ENCODE measurements at regions not wholly inside any gene's neighbourhood (a gene's known extent, or its start where the extent isn't known, plus 50 kb on each side); places are given as distances from the start of the nearest gene placed in this dataset.

DNA sequence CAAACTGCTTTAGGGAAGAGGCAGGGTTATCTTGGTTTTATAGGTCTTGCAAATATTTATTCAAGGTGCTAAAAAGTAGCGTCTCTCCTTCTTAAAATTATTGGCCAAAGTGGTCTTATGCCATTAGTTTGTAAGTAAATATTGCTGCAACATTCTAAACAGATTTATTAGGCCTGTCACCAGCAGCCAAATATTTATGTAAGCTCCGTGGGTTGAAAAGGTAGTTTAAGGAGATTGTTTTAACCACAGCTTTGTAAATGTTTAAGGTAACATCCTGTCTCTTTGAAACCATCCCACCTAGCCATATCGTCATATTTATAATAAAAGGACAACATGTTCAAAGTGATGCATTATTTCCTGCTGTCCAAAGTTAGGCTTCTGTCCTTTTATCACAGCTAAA lies 210.1 kb upstream of the LNX1 start:
- H3K4me3 ChIP-seq (ENCODE audit: low read depth, low read length), result no peak overlapping the region
- TF ChIP-seq, protein P1, sequence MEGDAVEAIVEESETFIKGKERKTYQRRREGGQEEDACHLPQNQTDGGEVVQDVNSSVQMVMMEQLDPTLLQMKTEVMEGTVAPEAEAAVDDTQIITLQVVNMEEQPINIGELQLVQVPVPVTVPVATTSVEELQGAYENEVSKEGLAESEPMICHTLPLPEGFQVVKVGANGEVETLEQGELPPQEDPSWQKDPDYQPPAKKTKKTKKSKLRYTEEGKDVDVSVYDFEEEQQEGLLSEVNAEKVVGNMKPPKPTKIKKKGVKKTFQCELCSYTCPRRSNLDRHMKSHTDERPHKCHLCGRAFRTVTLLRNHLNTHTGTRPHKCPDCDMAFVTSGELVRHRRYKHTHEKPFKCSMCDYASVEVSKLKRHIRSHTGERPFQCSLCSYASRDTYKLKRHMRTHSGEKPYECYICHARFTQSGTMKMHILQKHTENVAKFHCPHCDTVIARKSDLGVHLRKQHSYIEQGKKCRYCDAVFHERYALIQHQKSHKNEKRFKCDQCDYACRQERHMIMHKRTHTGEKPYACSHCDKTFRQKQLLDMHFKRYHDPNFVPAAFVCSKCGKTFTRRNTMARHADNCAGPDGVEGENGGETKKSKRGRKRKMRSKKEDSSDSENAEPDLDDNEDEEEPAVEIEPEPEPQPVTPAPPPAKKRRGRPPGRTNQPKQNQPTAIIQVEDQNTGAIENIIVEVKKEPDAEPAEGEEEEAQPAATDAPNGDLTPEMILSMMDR (IDR thresholded peaks at IDR 0.05; ENCODE audit: low read depth, low read length), result no peak

DNA sequence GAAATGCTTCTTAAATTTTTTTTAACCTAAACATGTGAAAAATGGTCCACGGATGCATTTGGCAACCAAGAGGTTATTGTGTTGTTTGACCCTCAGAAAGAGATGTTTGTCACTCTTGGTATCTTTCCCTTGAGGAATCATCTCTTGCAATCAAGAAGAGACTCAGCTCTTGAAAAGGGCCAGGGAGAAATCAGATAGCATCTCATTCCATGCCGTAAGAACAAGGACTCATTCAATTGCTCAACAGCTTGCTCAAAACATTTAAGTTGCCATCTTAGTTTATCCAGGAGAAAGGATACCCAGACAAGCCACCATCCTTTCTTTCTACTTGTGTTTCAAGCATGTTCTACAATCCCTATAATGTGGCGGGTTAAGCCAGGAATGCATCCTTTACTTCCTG lies 209.5 kb upstream of the LNX1 start:
- H3K4me3 ChIP-seq (ENCODE audit: low read depth, low read length), result no peak overlapping the region
- TF ChIP-seq, protein P1 (IDR thresholded peaks at IDR 0.05; ENCODE audit: low read depth, low read length), result no peak

DNA sequence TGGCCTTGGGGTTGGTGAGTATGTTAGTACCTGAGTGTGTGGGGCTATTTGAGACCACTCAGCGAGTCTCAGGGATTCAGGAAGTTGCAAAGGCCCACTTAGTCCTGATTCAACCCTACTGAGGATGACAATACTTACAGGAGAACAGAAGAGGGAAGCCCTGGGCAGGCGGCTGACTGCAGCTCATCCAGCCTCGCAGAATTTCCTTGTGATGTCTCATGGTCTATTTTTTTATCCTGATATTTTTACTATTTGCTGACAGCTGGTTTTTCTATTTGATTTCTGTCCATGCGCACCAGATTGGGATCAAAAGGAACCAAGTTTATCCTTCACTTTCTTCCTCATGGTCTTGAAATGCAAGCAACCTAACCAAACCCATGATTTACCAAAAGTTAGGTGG lies 201.8 kb upstream of the LNX1 start:
- TF ChIP-seq, protein P1 (IDR thresholded peaks at IDR 0.05; ENCODE audit: low read depth, low read length), result no peak
- no peak overlapping the region for H3K4me3 ChIP-seq (ENCODE audit: low read depth, low read length)

DNA sequence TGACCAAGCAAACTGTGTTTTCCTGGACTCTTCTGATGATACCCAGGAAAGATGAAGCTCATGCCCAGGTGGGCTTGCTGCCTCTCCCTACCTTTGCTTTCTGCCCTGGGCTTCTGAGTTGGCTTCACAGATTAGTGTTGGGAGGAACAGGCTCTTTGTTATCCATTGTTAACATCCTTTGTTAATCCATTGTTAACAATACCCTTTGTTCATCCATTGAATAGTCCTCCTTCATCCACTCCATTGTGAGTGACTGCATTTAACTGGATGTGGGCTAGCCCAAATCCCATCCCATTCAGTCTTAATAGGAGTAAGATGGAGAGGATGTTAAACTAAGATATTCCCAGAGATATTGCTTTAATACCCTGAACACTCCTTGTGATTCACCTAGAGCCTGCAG lies 199.0 kb upstream of the LNX1 start:
- TF ChIP-seq, protein P1 (IDR thresholded peaks at IDR 0.05; ENCODE audit: low read depth, low read length), result no peak
- no peak overlapping the region for H3K4me3 ChIP-seq (ENCODE audit: low read depth, low read length)

DNA sequence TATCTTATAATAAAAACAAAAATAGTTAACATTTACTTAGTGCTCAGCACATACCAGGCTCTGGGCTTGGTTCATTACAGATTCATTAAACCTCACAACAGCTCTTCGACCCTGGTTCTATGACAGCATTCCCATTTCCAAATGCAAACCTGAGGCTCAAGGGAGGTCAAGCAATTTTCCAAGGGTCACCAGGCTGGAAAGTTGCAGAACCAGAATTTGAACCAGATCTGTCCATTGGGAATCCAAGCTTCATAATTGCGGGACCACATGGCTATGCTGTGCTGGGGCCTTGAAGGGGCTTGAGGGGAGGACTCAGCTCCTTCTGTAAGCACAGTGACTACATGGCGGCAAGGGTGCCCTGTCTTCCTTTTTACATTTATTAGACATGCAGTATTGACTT lies 197.3 kb upstream of the LNX1 start:
- no peak overlapping the region for H3K4me3 ChIP-seq (ENCODE audit: low read depth, low read length)
- TF ChIP-seq, protein P1 (IDR thresholded peaks at IDR 0.05; ENCODE audit: low read depth, low read length), result no peak

DNA sequence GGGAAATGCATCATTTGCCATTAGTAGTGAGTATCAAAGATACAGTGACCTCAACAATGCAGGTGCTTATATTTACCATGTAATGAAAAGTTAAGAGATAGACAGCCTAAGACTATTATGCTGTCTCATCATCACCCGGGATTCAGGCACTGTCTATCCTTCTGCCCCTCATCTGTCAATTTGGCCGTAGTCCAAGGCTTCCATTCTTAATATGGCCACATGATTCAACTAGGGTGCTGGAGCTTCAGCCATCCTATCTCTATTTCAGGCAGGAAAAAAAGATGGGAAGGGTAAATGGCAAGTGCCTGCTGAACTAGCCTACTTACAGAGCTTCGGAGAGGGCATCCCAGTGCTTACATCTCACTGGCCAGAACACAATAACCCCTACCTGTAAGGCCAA lies 196.7 kb upstream of the LNX1 start:
- TF ChIP-seq, protein P1 (IDR thresholded peaks at IDR 0.05; ENCODE audit: low read depth, low read length), result no peak
- no peak overlapping the region for H3K4me3 ChIP-seq (ENCODE audit: low read depth, low read length)

DNA sequence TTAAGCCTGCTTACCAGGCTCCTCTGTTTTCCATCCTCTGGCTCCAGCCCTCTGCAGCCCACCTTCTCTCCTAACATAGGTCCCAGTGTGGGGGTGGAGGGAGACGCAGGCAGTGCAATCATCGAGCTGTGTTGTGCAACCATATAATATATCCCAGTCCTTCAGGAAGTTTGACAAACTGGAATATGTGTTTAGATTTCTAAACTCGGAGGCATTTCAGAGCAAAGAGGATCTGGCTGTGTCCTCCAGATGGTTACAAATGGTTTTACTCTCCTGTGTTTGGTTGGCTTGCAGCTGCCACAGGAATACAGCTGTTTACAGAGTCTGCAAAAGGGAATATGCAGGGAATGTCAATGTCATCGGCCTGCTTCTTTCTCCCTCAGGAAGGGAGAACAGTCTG lies 195.3 kb upstream of the LNX1 start:
- TF ChIP-seq, protein P1 (IDR thresholded peaks at IDR 0.05; ENCODE audit: low read depth, low read length), result no peak
- H3K4me3 ChIP-seq (ENCODE audit: low read depth, low read length), result no peak overlapping the region; the same call in 1 of the 2 replicates
